ENCODE measurements at regions not wholly inside any gene's neighbourhood (a gene's known extent, or its start where the extent isn't known, plus 50 kb on each side); places are given as distances from the start of the nearest gene placed in this dataset.

DNA sequence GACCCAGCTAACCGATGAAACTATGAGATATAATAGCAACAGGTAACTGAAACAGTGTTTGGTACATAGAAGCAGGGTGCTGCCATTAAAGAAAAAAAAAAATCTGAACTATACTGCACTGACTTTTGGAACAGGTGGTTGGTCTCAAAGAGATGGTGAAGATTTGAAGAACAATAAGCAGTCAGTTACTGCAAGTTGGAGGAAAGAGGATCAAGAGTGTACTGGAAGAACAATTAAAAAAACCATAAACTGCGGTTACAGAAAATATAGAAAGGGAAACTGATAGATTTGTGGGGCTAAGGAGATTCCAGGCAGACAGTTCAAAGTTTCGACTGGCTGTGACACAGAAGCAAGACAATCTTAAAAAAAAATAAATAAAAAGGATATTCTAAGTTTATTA, 181.9 kb upstream of the TRAM1L1 start:
- ChIA-PET POLR2A (no interaction called here), CTCF (no interaction called here)
- no peak overlapping the region for H3K27ac Mint-ChIP-seq (ENCODE audit: low read depth, unreplicated experiment)
- TF ChIP-seq, protein P1, sequence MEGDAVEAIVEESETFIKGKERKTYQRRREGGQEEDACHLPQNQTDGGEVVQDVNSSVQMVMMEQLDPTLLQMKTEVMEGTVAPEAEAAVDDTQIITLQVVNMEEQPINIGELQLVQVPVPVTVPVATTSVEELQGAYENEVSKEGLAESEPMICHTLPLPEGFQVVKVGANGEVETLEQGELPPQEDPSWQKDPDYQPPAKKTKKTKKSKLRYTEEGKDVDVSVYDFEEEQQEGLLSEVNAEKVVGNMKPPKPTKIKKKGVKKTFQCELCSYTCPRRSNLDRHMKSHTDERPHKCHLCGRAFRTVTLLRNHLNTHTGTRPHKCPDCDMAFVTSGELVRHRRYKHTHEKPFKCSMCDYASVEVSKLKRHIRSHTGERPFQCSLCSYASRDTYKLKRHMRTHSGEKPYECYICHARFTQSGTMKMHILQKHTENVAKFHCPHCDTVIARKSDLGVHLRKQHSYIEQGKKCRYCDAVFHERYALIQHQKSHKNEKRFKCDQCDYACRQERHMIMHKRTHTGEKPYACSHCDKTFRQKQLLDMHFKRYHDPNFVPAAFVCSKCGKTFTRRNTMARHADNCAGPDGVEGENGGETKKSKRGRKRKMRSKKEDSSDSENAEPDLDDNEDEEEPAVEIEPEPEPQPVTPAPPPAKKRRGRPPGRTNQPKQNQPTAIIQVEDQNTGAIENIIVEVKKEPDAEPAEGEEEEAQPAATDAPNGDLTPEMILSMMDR (IDR thresholded peaks at IDR 0.05; ENCODE audit: unreplicated experiment), result no peak
- BruUV-seq (replicated peaks), result no TSS peak
- H3K4me3 Mint-ChIP-seq (ENCODE audit: unreplicated experiment), result no peak overlapping the region
- H3K36me3 Mint-ChIP-seq (ENCODE audit: insufficient read depth, unreplicated experiment), result no peaks in the 10 kb centered on the region
- no peaks in the 10 kb centered on the region for H3K9me3 Mint-ChIP-seq (ENCODE audit: unreplicated experiment)
- no peaks in the 10 kb centered on the region for H3K27me3 Mint-ChIP-seq (ENCODE audit: insufficient read depth, unreplicated experiment)
- no peaks in the 10 kb centered on the region for H3K4me1 Mint-ChIP-seq (ENCODE audit: insufficient read depth, unreplicated experiment)
- intact Hi-C loops (cut with micrococcal nuclease), result no loop called here
- DNase-seq (ENCODE audit: unreplicated experiment), result no peak

DNA sequence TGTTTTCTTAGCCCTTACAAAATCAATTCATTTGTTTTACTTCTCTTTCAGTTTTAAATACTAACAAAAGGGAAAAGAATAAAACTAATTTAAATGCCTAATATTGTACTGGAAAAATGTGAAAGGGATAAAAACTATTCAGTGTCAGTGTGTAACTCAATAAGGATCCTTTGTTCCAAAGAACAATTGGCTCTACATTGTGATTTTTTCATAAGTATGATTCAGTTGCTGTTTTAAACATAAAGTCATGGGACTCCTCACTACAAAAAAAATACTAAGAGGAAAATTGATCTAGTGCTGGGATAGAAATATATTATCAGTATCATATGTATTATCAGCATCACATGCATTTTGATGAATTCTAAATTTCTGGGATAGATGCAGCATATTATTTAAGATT, 199.4 kb upstream of the TRAM1L1 start:
- intact Hi-C loops (cut with micrococcal nuclease), result no loop called here
- no peak for DNase-seq (ENCODE audit: unreplicated experiment)
- BruUV-seq (replicated peaks), result no TSS peak
- Mint-ChIP-seq H3K27me3 (ENCODE audit: insufficient read depth, unreplicated experiment) (no peaks in the 10 kb centered on the region), H3K9me3 (ENCODE audit: unreplicated experiment) (peaks cover 10% of the 10 kb centered on the region), H3K4me3 (ENCODE audit: unreplicated experiment) (no peak overlapping the region), H3K4me1 (ENCODE audit: insufficient read depth, unreplicated experiment) (no peaks in the 10 kb centered on the region), H3K27ac (ENCODE audit: low read depth, unreplicated experiment) (no peak overlapping the region), H3K36me3 (ENCODE audit: insufficient read depth, unreplicated experiment) (no peaks in the 10 kb centered on the region)
- ChIA-PET CTCF (no interaction called here), POLR2A (interaction anchor here (0.6 kb wide), 1 partner anchor 88 kb away, joined by 3 read pairs; no protein-coding TSS in a partner anchor)
- TF ChIP-seq, protein P1 (IDR thresholded peaks at IDR 0.05; ENCODE audit: unreplicated experiment), result no peak

DNA sequence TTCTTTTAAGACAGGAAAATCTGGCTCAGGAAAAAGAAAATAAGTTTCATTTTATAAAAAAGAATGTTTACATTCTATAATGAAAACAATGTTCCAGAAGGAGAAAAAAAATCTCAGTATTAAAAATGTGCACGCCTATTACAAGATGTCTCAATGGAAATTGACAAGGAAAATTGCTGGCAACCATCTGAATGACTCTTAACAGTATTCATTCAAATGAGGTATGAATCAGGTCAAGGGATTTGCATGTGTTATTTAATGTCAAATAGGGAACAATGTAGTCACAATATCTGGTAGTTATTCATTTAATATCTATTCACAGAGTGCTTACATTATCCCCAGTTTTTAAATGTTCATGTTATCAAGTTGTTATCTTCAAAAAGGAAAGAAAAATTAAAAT, 208.4 kb upstream of the TRAM1L1 start:
- ChIA-PET POLR2A (no interaction called here), CTCF (no interaction called here)
- H3K36me3 Mint-ChIP-seq (ENCODE audit: insufficient read depth, unreplicated experiment), result no peaks in the 10 kb centered on the region
- no peaks in the 10 kb centered on the region for H3K9me3 Mint-ChIP-seq (ENCODE audit: unreplicated experiment)
- no peak overlapping the region for H3K27ac Mint-ChIP-seq (ENCODE audit: low read depth, unreplicated experiment)
- intact Hi-C loops (cut with micrococcal nuclease), result no loop called here
- no peaks in the 10 kb centered on the region for H3K27me3 Mint-ChIP-seq (ENCODE audit: insufficient read depth, unreplicated experiment)
- TF ChIP-seq, protein P1 (IDR thresholded peaks at IDR 0.05; ENCODE audit: unreplicated experiment), result no peak
- H3K4me3 Mint-ChIP-seq (ENCODE audit: unreplicated experiment), result no peak overlapping the region
- DNase-seq (ENCODE audit: unreplicated experiment), result no peak
- H3K4me1 Mint-ChIP-seq (ENCODE audit: insufficient read depth, unreplicated experiment), result no peaks in the 10 kb centered on the region
- BruUV-seq (replicated peaks), result no TSS peak

DNA sequence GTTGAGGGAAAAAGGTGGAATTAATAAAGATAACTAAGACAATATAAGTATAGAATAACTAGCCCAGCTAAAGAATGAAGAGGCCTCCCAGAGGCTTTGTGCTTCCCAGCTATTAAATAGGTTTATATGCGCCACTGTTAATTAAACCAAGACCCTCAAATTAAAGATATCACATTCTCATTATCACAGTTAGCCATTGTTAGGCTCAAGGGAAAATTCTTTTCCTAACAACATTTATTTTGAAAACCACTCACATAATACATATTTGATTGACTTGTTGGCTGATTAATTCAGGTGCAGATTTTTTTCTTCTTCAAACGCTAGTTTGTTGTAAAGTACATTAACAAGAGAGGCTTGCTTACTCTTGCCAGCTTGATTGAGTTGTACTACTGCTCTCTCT, 216.8 kb upstream of the TRAM1L1 start:
- DNase-seq (ENCODE audit: unreplicated experiment), result no peak
- no peaks in the 10 kb centered on the region for H3K9me3 Mint-ChIP-seq (ENCODE audit: unreplicated experiment)
- no peaks in the 10 kb centered on the region for H3K27me3 Mint-ChIP-seq (ENCODE audit: insufficient read depth, unreplicated experiment)
- BruUV-seq (replicated peaks), result no TSS peak
- intact Hi-C loops (cut with micrococcal nuclease), result no loop called here
- no peak overlapping the region for H3K4me3 Mint-ChIP-seq (ENCODE audit: unreplicated experiment)
- TF ChIP-seq, protein P1 (IDR thresholded peaks at IDR 0.05; ENCODE audit: unreplicated experiment), result no peak
- CTCF ChIA-PET, result interaction anchor here (0.6 kb wide), 1 partner anchor 222 kb away, joined by 3 read pairs; no protein-coding TSS in a partner anchor
- H3K4me1 Mint-ChIP-seq (ENCODE audit: insufficient read depth, unreplicated experiment), result no peaks in the 10 kb centered on the region
- POLR2A ChIA-PET, result interaction anchor here (1.2 kb wide), 1 partner anchor 11 kb away, joined by 4 read pairs; no protein-coding TSS in a partner anchor
- H3K27ac Mint-ChIP-seq (ENCODE audit: low read depth, unreplicated experiment), result no peak overlapping the region
- no peaks in the 10 kb centered on the region for H3K36me3 Mint-ChIP-seq (ENCODE audit: insufficient read depth, unreplicated experiment)

All from MCF 10A (cell line).